ENCODE measurements at regions not wholly inside any gene's neighbourhood (a gene's known extent, or its start where the extent isn't known, plus 50 kb on each side); places are given as distances from the start of the nearest gene placed in this dataset.

- WGBS, 5 donors = 89 to 96% (median 91%) methylated on average over 8 of the region's 8 CpGs
- no peak overlapping the region for H3K4me3 ChIP-seq
- TF ChIP-seq EP300 (IDR thresholded peaks at IDR 0.05) (no peak), POLR2A (IDR thresholded peaks at IDR 0.05) (no peak), CTCF (IDR thresholded peaks at IDR 0.05) (no peak), POLR2AphosphoS5 (IDR thresholded peaks at IDR 0.05) (no peak)
- H3K27me3 ChIP-seq = peaks cover 0 to 12% (median 0%) of the 10 kb centered on the region in 3 donors
- H3K4me1 ChIP-seq = no peaks in the 10 kb centered on the region
- H3K36me3 ChIP-seq = no peaks in the 10 kb centered on the region
- no peaks in the 10 kb centered on the region for H3K9me3 ChIP-seq
- intact Hi-C loops (cut with DNase I; ENCODE audit: low total_unique reads) = no loop called here
- no peak for DNase-seq
- H3K27ac ChIP-seq = no peak overlapping the region
Measured at GRCh38 chr10:47077941-47078340, 166.7 kb downstream of the PTPN20 start.

GRCh38 chr10:47078393-47079203 is 167.4 kb downstream of the PTPN20 start:
- Histone ChIP-seq H3K9me3 (no peaks in the 10 kb centered on the region), H3K4me1 (no peaks in the 10 kb centered on the region), H3K4me3 (no peak overlapping the region), H3K27me3 (peaks cover 0 to 12% (median 0%) of the 10 kb centered on the region in 3 donors), H3K27ac (no peak overlapping the region), H3K36me3 (no peaks in the 10 kb centered on the region)
- intact Hi-C loops (cut with DNase I; ENCODE audit: low total_unique reads) = no loop called here
- 71 to 83% (median 81%) methylated on average over 8 of the region's 8 CpGs for WGBS, 5 donors
- TF ChIP-seq POLR2AphosphoS5 (IDR thresholded peaks at IDR 0.05) (no peak), CTCF (IDR thresholded peaks at IDR 0.05) (no peak), POLR2A (IDR thresholded peaks at IDR 0.05) (no peak), EP300 (IDR thresholded peaks at IDR 0.05) (no peak)
- peak in 1 of 2 donors; percentile 16 for DNase-seq

- Histone ChIP-seq H3K27ac (no peak overlapping the region), H3K9me3 (no peaks in the 10 kb centered on the region)
Measured at GRCh38 chr10:47079204-47079580, 168.0 kb downstream of the PTPN20 start.

GRCh38 chr10:47081264-47081663 is 170.0 kb downstream of the PTPN20 start:
- TF ChIP-seq CTCF (IDR thresholded peaks at IDR 0.05) (no peak), POLR2AphosphoS5 (IDR thresholded peaks at IDR 0.05) (no peak), EP300 (IDR thresholded peaks at IDR 0.05) (no peak), POLR2A (IDR thresholded peaks at IDR 0.05) (no peak)
- Histone ChIP-seq H3K36me3 (no peaks in the 10 kb centered on the region), H3K27me3 (peaks cover 0 to 7% (median 0%) of the 10 kb centered on the region in 3 donors), H3K9me3 (no peaks in the 10 kb centered on the region), H3K27ac (no peak overlapping the region), H3K4me1 (no peaks in the 10 kb centered on the region), H3K4me3 (no peak overlapping the region)
- DNase-seq = no peak
- intact Hi-C loops (cut with DNase I; ENCODE audit: low total_unique reads) = no loop called here
- 42 to 56% (median 49%) methylated on average over 4 of the region's 4 CpGs for WGBS, 5 donors

More at GRCh38 chr10:47079204-47079580, 168.0 kb downstream of the PTPN20 start:
- H3K27me3 ChIP-seq = peaks cover 0 to 10% (median 0%) of the 10 kb centered on the region in 3 donors
- 62 to 75% (median 67%) methylated on average over 3 of the region's 3 CpGs for WGBS, 5 donors
- DNase-seq = no peak
- no peak for TF ChIP-seq POLR2AphosphoS5 (IDR thresholded peaks at IDR 0.05)
- TF ChIP-seq EP300 (IDR thresholded peaks at IDR 0.05) = no peak
- TF ChIP-seq POLR2A (IDR thresholded peaks at IDR 0.05) = no peak
- no peak for TF ChIP-seq CTCF (IDR thresholded peaks at IDR 0.05)
- no peaks in the 10 kb centered on the region for H3K36me3 ChIP-seq
- intact Hi-C loops (cut with DNase I; ENCODE audit: low total_unique reads) = no loop called here
- H3K4me1 ChIP-seq = no peaks in the 10 kb centered on the region
- H3K4me3 ChIP-seq = no peak overlapping the region
